HepG2 (cell line): ENCODE measurements at regions not wholly inside any gene's neighbourhood (a gene's known extent, or its start where the extent isn't known, plus 50 kb on each side); places are given as distances from the start of the nearest gene placed in this dataset.

Source experiments
- ATAC-seq: fragments of 200-7000 bp; cut with Tn5 transposase; 3 replicates; pipeline ENCODE4 v1.9.1; 2020; ENCODE audit warnings: mild to moderate bottlenecking, moderate library complexity
- BruUV-seq: library from RNA; stranded (reverse); fragments of 400-500 nt; replicated peaks from 2 replicates; lab custom pipeline; 2021; lab: Mats Ljungman, UMichigan
- CTCF ChIA-PET: fragments of 300-600 bp; formaldehyde crosslinking; extraction: SDS; loops from one replicate; lab custom pipeline; 2021; ENCODE audit warnings: low total read pairs, inconsistent platforms, low intra/inter-chr PET ratio; lab: Yijun Ruan, JAX
- POLR2A ChIA-PET: fragments of 350-600 bp; sonication (Branson Sonifier 250); formaldehyde crosslinking; loops from one replicate; lab custom pipeline; 2020; ENCODE audit warnings: antibody characterized with exemption, inconsistent platforms; lab: Yijun Ruan, JAX
- DNase-seq: peaks from one replicate; pipeline ENCODE4 v3.0.0-alpha.2; 2015; ENCODE audit warnings: low spot score
- FAIRE-seq: peaks from 3 replicates; lab custom pipeline; 2011; peaks lifted over from hg19 to GRCh38; lab: Jason Lieb, UNC
- H2AFZ ChIP-seq: one replicate; pipeline ENCODE4 v1.6.1; 2011; ENCODE audit warnings: low read length, inconsistent platforms
- H3K27ac ChIP-seq: fragments of 300-600 bp; 3 replicates; pipeline ENCODE4 v1.8.0; 2011; ENCODE audit warnings: mixed run types, mild to moderate bottlenecking, mixed read lengths, low read length, inconsistent platforms; ENCODE audit not compliant: insufficient read depth; ENCODE audit errors: extremely low read length
- H3K27me3 ChIP-seq, 2 experiments: fragments of 200-600 bp in 1 of 2; 2 replicates in 1 of 2; 3 replicates in 1 of 2; pipeline versions ENCODE4 v1.6.0 to v1.8.0; 2011; ENCODE audit warnings: low read length in 2 of 2, mild to moderate bottlenecking in 2 of 2, moderate library complexity in 2 of 2, inconsistent platforms in 1 of 2; ENCODE audit not compliant: insufficient read depth in 2 of 2, control insufficient read depth in 1 of 2
- H3K36me3 ChIP-seq, 2 experiments: fragments of 200-600 bp in 1 of 2; replicated peaks in 1 of 2; 2 replicates in 1 of 2; 3 replicates in 1 of 2; pipeline versions ENCODE4 v1.5.1 to v1.8.0; 2011; ENCODE audit warnings: low read length in 2 of 2, inconsistent platforms in 1 of 2; ENCODE audit not compliant: insufficient read depth in 2 of 2, control insufficient read depth in 1 of 2
- H3K4me1 ChIP-seq: 2 replicates; pipeline ENCODE4 v1.5.1; 2012; ENCODE audit warnings: low read length, inconsistent platforms; ENCODE audit not compliant: insufficient read depth
- H3K4me2 ChIP-seq: 2 replicates; pipeline ENCODE4 v1.6.0; 2011; ENCODE audit warnings: low read depth, low read length, inconsistent platforms
- H3K4me3 ChIP-seq, 3 experiments: fragments of 200-600 bp in 1 of 3; sonication (generic), shearing (Covaris generic) in 1 of 3; replicated peaks in 1 of 3; 2 replicates each; pipeline ENCODE4 v1.5.1; 2011 to 2016; ENCODE audit warnings: low read length in 3 of 3, inconsistent platforms in 2 of 3, low read depth in 2 of 3, mild to moderate bottlenecking in 2 of 3, control low read depth in 1 of 3, mixed read lengths in 1 of 3; ENCODE audit not compliant: insufficient read depth in 1 of 3
- H3K79me2 ChIP-seq: one replicate; pipeline ENCODE4 v1.6.1; 2011; ENCODE audit warnings: low read length, inconsistent platforms; ENCODE audit not compliant: insufficient read depth
- H3K9ac ChIP-seq: 2 replicates; pipeline ENCODE4 v1.6.0; 2011; ENCODE audit warnings: mild to moderate bottlenecking, low read depth, low read length, inconsistent platforms; ENCODE audit not compliant: insufficient read depth
- H3K9me3 ChIP-seq: 2 replicates; pipeline ENCODE4 v1.5.1; 2012; ENCODE audit warnings: mild to moderate bottlenecking, low read length
- H4K20me1 ChIP-seq: 2 replicates; pipeline ENCODE4 v1.6.0; 2011; ENCODE audit warnings: inconsistent platforms, mild to moderate bottlenecking, low read length, moderate library complexity; ENCODE audit not compliant: insufficient read depth
- ELF4 ChIP-seq: sonication (generic); formaldehyde crosslinking; IDR thresholded peaks from 2 replicates; pipeline ENCODE4 v1.5.0; 2020; ENCODE audit warnings: missing genetic modification reagents, mild to moderate bottlenecking, moderate library complexity, borderline replicate concordance
- NFATC3 ChIP-seq: sonication (generic); formaldehyde crosslinking; IDR thresholded peaks from 2 replicates; pipeline ENCODE4 v1.5.1; 2020; ENCODE audit warnings: mild to moderate bottlenecking, missing genetic modification reagents
- REXO4 ChIP-seq: sonication (generic); formaldehyde crosslinking; IDR thresholded peaks from 2 replicates; pipeline ENCODE4 v1.8.0; 2022; ENCODE audit warnings: missing genetic modification reagents, mild to moderate bottlenecking, borderline replicate concordance
- SP2 ChIP-seq: sonication (generic); formaldehyde crosslinking; IDR thresholded peaks from 2 replicates; pipeline ENCODE4 v1.5.1; 2020; ENCODE audit warnings: mild to moderate bottlenecking, missing genetic modification reagents
- TBL1XR1 ChIP-seq: fragments of 150-350 bp; IDR thresholded peaks from 2 replicates; pipeline ENCODE4 v1.6.1; 2014; ENCODE audit warnings: borderline replicate concordance, low read length; ENCODE audit not compliant: partially characterized antibody
- TP53 ChIP-seq: sonication (generic); formaldehyde crosslinking; conservative IDR thresholded peaks from 2 replicates; pipeline ENCODE4 v1.4.0; 2020; ENCODE audit warnings: missing genetic modification reagents
- ZFP36L1 ChIP-seq: sonication (generic); formaldehyde crosslinking; IDR thresholded peaks from 2 replicates; pipeline ENCODE4 v1.8.0; 2022; ENCODE audit warnings: mild to moderate bottlenecking, missing genetic modification reagents, moderate library complexity
- ZFP90 ChIP-seq: sonication (generic); formaldehyde crosslinking; IDR thresholded peaks from 2 replicates; pipeline ENCODE4 v1.8.0; 2022; ENCODE audit warnings: missing genetic modification reagents, mild to moderate bottlenecking, inconsistent platforms, borderline replicate concordance
- ZNF121 ChIP-seq: sonication (generic); formaldehyde crosslinking; IDR thresholded peaks from 2 replicates; pipeline ENCODE4 v1.5.0; 2020; ENCODE audit warnings: mild to moderate bottlenecking, missing genetic modification reagents
- ZNF207 ChIP-seq: fragments of 450-650 bp; IDR thresholded peaks from 2 replicates; pipeline ENCODE4 v1.6.1; 2016; ENCODE audit warnings: antibody characterized with exemption, borderline replicate concordance
- ZNF232 ChIP-seq: sonication (generic); formaldehyde crosslinking; IDR thresholded peaks from 2 replicates; pipeline ENCODE4 v1.4.0; 2020; ENCODE audit warnings: missing genetic modification reagents, borderline replicate concordance
- ZNF644 ChIP-seq: IDR thresholded peaks from 2 replicates; pipeline ENCODE4 v1.6.1; 2016; ENCODE audit warnings: low read depth
- WGBS: methylation state at CpG from one replicate; pipeline ENCODE4 v1.1.6; 2017; ENCODE audit warnings: low lambda C conversion rate; 5-methylcytosine and 5-hydroxymethylcytosine counted together
- in situ Hi-C: cut with HindIII; loops from 2 replicates; pipeline ENCODE4 v1.10.0; 2017; ENCODE audit warnings: low pct_unique_long_range_greater_than_20kb; ENCODE audit not compliant: extremely low pct_ligation_motif_present
- intact Hi-C: fragments of 100-400 bp; cut with micrococcal nuclease; formaldehyde crosslinking; loops from one replicate; pipeline ENCODE4 v1.10.0; 2022; ENCODE audit not compliant: unreplicated experiment
- TF ChIP-seq, protein P1 (sequence below): sonication (generic); formaldehyde crosslinking; IDR thresholded peaks from 2 replicates; pipeline ENCODE4 v1.8.1; 2023; ENCODE audit warnings: mild to moderate bottlenecking, missing genetic modification reagents
- TF ChIP-seq, protein P2 (sequence below): sonication (generic); formaldehyde crosslinking; IDR thresholded peaks from 2 replicates; pipeline ENCODE4 v1.5.1; 2020; ENCODE audit warnings: mild to moderate bottlenecking, moderate library complexity, missing genetic modification reagents
- TF ChIP-seq, protein P3 (sequence below): sonication (generic); formaldehyde crosslinking; IDR thresholded peaks from 2 replicates; pipeline ENCODE4 v1.4.0; 2020; ENCODE audit warnings: missing genetic modification reagents, mild to moderate bottlenecking, borderline replicate concordance
- TF ChIP-seq, protein P4 (sequence below): sonication (generic); formaldehyde crosslinking; IDR thresholded peaks from 2 replicates; pipeline ENCODE4 v1.5.1; 2020; ENCODE audit warnings: mild to moderate bottlenecking, missing genetic modification reagents

GRCh38 chr6:863831-864230, 170.9 kb upstream of the EXOC2 start:
- Histone ChIP-seq H4K20me1 (no peaks in the 10 kb centered on the region), H3K27me3 (peaks cover 0 to 8% of the 10 kb centered on the region in 2 experiments; a peak in 1 of 5 replicates), H3K4me3 (no peak overlapping the region), H3K4me1 (peaks cover 9% of the 10 kb centered on the region; the same call in 1 of the 2 replicates), H3K36me3 (no peaks in the 10 kb centered on the region), H3K9me3 (no peaks in the 10 kb centered on the region), H3K4me2 (0 out of 2 replicates have a peak overlapping the region, but pooled peaks have one; percentile 2), H2AFZ (no peak overlapping the region), H3K9ac (no peak overlapping the region), H3K79me2 (no peaks in the 10 kb centered on the region), H3K27ac (no peak overlapping the region)
- ChIA-PET POLR2A (no interaction called here), CTCF (no interaction called here)
- in situ Hi-C loops, result no loop called here
- BruUV-seq, result no TSS peak
- WGBS, result 87% methylated on average over 2 of the region's 2 CpGs
- DNase-seq, result no peak
- FAIRE-seq, result no peak
- intact Hi-C loops, result no loop called here
- ATAC-seq, result no peak
- TF ChIP-seq ZFP36L1 (CRISPR knock-in tag) (no peak), TP53 (no peak), ZNF644 (CRISPR knock-in tag) (no peak), ZNF121 (CRISPR knock-in tag) (no peak), SP2 (CRISPR knock-in tag) (no peak), REXO4 (CRISPR knock-in tag) (no peak), NFATC3 (no peak), ZNF232 (no peak), TBL1XR1 (no peak), ZNF207 (no peak), ELF4 (CRISPR knock-in tag) (no peak), ZFP90 (no peak)
- TF ChIP-seq, protein P1, sequence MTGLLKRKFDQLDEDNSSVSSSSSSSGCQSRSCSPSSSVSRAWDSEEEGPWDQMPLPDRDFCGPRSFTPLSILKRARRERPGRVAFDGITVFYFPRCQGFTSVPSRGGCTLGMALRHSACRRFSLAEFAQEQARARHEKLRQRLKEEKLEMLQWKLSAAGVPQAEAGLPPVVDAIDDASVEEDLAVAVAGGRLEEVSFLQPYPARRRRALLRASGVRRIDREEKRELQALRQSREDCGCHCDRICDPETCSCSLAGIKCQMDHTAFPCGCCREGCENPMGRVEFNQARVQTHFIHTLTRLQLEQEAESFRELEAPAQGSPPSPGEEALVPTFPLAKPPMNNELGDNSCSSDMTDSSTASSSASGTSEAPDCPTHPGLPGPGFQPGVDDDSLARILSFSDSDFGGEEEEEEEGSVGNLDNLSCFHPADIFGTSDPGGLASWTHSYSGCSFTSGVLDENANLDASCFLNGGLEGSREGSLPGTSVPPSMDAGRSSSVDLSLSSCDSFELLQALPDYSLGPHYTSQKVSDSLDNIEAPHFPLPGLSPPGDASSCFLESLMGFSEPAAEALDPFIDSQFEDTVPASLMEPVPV, result no peak
- TF ChIP-seq, protein P2, sequence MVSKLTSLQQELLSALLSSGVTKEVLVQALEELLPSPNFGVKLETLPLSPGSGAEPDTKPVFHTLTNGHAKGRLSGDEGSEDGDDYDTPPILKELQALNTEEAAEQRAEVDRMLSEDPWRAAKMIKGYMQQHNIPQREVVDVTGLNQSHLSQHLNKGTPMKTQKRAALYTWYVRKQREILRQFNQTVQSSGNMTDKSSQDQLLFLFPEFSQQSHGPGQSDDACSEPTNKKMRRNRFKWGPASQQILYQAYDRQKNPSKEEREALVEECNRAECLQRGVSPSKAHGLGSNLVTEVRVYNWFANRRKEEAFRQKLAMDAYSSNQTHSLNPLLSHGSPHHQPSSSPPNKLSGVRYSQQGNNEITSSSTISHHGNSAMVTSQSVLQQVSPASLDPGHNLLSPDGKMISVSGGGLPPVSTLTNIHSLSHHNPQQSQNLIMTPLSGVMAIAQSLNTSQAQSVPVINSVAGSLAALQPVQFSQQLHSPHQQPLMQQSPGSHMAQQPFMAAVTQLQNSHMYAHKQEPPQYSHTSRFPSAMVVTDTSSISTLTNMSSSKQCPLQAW (CRISPR knock-in tag), result no peak
- TF ChIP-seq, protein P3, sequence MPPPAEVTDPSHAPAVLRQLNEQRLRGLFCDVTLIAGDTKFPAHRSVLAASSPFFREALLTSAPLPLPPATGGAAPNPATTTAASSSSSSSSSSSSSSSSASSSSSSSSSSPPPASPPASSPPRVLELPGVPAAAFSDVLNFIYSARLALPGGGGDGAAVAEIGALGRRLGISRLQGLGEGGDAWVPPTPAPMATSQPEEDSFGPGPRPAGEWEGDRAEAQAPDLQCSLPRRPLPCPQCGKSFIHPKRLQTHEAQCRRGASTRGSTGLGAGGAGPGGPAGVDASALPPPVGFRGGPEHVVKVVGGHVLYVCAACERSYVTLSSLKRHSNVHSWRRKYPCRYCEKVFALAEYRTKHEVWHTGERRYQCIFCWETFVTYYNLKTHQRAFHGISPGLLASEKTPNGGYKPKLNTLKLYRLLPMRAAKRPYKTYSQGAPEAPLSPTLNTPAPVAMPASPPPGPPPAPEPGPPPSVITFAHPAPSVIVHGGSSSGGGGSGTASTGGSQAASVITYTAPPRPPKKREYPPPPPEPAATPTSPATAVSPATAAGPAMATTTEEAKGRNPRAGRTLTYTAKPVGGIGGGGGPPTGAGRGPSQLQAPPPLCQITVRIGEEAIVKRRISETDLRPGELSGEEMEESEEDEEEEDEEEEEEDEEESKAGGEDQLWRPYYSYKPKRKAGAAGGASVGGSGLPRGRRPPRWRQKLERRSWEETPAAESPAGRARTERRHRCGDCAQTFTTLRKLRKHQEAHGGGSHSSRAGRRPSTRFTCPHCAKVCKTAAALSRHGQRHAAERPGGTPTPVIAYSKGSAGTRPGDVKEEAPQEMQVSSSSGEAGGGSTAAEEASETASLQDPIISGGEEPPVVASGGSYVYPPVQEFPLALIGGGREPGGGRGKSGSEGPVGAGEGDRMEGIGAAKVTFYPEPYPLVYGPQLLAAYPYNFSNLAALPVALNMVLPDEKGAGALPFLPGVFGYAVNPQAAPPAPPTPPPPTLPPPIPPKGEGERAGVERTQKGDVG (CRISPR knock-in tag), result no peak
- TF ChIP-seq, protein P4, sequence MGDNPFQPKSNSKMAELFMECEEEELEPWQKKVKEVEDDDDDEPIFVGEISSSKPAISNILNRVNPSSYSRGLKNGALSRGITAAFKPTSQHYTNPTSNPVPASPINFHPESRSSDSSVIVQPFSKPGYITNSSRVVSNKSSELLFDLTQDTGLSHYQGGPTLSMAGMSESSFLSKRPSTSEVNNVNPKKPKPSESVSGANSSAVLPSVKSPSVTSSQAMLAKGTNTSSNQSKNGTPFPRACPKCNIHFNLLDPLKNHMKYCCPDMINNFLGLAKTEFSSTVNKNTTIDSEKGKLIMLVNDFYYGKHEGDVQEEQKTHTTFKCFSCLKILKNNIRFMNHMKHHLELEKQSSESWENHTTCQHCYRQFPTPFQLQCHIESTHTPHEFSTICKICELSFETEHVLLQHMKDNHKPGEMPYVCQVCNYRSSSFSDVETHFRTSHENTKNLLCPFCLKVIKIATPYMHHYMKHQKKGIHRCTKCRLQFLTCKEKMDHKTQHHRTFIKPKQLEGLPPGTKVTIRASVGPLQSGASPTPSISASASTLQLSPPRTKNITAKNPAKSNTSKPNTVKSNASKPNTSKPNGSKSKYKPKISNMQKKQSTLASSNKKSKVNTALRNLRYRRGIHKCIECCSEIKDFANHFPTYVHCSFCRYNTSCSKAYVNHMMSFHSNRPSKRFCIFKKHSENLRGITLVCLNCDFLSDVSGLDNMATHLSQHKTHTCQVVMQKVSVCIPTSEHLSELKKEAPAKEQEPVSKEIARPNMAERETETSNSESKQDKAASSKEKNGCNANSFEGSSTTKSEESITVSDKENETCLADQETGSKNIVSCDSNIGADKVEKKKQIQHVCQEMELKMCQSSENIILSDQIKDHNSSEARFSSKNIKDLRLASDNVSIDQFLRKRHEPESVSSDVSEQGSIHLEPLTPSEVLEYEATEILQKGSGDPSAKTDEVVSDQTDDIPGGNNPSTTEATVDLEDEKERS (CRISPR knock-in tag), result no peak
